ENCODE measurements at regions not wholly inside any gene's neighbourhood (a gene's known extent, or its start where the extent isn't known, plus 50 kb on each side); places are given as distances from the start of the nearest gene placed in this dataset.

DNA sequence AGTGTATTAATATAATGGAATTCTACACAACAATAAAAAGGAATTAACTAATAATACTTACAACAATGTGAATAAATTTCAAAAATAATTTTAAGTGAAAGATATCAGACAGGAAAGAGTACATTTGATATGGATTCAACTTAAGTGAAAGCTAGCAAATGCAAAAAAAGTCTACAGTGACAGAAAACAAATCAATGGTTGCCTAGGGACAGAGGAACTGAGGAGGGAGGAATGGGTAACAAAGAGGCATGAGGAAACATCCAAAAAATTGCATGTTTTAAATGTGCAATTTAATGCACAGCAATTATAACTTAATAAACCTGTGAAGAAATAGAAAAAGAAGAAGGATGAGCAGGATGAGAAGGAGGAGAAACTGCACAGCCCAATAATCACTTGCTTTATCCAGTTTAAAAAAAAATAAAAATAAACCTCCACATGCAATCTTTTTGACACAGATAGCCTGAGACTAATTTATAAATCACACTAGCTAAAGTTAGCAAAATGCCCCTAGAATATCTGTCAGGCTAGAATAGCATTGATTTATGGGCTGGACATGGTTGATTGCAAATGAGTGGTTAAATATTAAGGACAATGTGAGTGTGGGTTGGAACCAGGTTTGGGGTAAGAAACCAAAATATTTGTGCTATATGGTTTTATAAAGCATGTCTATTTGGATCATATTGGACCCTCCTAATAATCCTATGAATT is 1089.1 kb downstream of the TRHDE start:
- TF ChIP-seq CTCF (IDR thresholded peaks at IDR 0.05) (no peak), ZFX (IDR thresholded peaks at IDR 0.05; ENCODE audit: borderline replicate concordance) (no peak)
